ENCODE measurements at regions not wholly inside any gene's neighbourhood (a gene's known extent, or its start where the extent isn't known, plus 50 kb on each side); places are given as distances from the start of the nearest gene placed in this dataset.
"Not testable (repeated sequence)": the region's sequence is repeated elsewhere in the genome, so short reads cannot be mapped to it uniquely, and the experiment has no call there.

GRCh38 chr7:91358303-91358702 lies 94.1 kb downstream of the FZD1 start:
- Mint-ChIP-seq H3K27me3 (ENCODE audit: low read depth) (peaks cover 1% of the 10 kb centered on the region), H3K27ac (ENCODE audit: unreplicated experiment) (no peak overlapping the region), H3K9me3 (ENCODE audit: low read depth) (no peaks in the 10 kb centered on the region), H3K4me3 (ENCODE audit: unreplicated experiment) (no peak overlapping the region), H3K4me1 (ENCODE audit: low read depth) (no peaks in the 10 kb centered on the region), H3K36me3 (ENCODE audit: low read depth) (peaks cover 1% of the 10 kb centered on the region)
- TF ChIP-seq, protein P1, sequence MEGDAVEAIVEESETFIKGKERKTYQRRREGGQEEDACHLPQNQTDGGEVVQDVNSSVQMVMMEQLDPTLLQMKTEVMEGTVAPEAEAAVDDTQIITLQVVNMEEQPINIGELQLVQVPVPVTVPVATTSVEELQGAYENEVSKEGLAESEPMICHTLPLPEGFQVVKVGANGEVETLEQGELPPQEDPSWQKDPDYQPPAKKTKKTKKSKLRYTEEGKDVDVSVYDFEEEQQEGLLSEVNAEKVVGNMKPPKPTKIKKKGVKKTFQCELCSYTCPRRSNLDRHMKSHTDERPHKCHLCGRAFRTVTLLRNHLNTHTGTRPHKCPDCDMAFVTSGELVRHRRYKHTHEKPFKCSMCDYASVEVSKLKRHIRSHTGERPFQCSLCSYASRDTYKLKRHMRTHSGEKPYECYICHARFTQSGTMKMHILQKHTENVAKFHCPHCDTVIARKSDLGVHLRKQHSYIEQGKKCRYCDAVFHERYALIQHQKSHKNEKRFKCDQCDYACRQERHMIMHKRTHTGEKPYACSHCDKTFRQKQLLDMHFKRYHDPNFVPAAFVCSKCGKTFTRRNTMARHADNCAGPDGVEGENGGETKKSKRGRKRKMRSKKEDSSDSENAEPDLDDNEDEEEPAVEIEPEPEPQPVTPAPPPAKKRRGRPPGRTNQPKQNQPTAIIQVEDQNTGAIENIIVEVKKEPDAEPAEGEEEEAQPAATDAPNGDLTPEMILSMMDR (IDR thresholded peaks at IDR 0.05), result no peak
- DNase-seq (ENCODE audit: low spot score), result no peak

GRCh38 chr7:91365097-91365496 lies 100.9 kb downstream of the FZD1 start:
- H3K36me3 Mint-ChIP-seq (ENCODE audit: low read depth); DNase-seq (ENCODE audit: low spot score); H3K4me1 Mint-ChIP-seq (ENCODE audit: low read depth); H3K27me3 Mint-ChIP-seq (ENCODE audit: low read depth); H3K9me3 Mint-ChIP-seq (ENCODE audit: low read depth); H3K27ac Mint-ChIP-seq (ENCODE audit: unreplicated experiment); H3K4me3 Mint-ChIP-seq (ENCODE audit: unreplicated experiment): not testable (repeated sequence)

- Mint-ChIP-seq H3K27me3 (ENCODE audit: low read depth) (peaks cover 8% of the 10 kb centered on the region), H3K36me3 (ENCODE audit: low read depth) (peaks cover under 1% of the 10 kb centered on the region), H3K4me3 (ENCODE audit: unreplicated experiment) (no peak overlapping the region), H3K27ac (ENCODE audit: unreplicated experiment) (no peak overlapping the region), H3K4me1 (ENCODE audit: low read depth) (no peaks in the 10 kb centered on the region), H3K9me3 (ENCODE audit: low read depth) (no peaks in the 10 kb centered on the region)
- TF ChIP-seq, protein P1 (IDR thresholded peaks at IDR 0.05), result no peak
- no peak for DNase-seq (ENCODE audit: low spot score)
Measured at GRCh38 chr7:91366091-91366490, 101.9 kb downstream of the FZD1 start.

DNA sequence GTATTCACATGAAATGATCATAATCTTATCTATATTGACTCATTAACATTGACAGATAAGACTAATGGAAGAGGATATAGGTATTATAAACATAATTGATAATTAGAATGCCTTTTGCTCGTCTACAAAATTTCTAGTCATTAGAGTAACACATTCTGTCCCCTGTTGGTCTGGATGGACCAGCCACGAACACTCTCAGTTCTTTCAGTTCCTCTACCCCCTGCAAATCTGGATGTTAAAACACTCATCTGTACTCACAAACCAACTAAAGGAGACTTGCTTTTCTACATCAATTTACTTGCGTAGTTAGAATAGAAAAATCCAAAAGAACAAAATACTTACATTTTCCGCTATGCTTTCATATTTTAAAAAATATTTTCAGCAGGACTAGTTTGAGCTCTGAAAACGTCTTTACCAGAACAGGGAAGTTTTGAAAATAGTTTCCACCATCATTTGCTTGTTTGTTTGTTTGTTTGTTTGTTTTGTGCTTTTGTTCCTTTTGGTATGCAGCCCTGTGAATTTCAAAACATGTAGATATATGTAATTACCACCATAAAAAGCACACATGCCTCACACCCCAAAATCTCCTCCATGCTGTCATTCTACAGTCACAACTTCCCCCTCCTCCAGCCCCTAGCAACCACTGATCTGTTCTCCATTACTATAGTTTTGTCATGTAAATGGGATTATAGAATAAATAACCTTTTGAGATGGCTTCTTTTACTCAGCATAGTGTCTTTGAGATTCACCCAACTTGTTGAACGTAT lies 103.8 kb downstream of the FZD1 start:
- H3K27me3 Mint-ChIP-seq (ENCODE audit: low read depth), result peaks cover 9% of the 10 kb centered on the region
- H3K4me3 Mint-ChIP-seq (ENCODE audit: unreplicated experiment), result no peak overlapping the region
- no peaks in the 10 kb centered on the region for H3K9me3 Mint-ChIP-seq (ENCODE audit: low read depth)

DNA sequence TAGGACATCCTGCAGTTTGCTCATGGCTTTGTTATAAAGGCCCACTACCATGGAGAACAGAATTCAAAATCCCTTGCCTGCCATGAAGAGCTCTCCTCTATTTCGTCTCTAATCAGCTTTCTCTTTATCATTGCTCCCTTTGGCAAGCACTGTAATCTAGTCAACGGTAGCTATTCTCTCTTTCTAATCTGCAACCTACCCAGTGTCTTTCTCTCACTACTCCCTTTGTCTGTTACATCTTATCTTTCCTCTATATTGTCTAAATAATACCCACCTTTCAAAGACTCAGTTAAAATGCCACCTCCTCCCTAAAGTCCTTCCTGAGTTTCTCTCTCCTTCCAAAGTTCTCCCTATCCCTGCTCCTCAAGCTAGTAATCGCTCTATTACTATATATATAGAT lies 108.1 kb downstream of the FZD1 start:
- Mint-ChIP-seq H3K27me3 (ENCODE audit: low read depth) (peaks cover 8% of the 10 kb centered on the region), H3K4me1 (ENCODE audit: low read depth) (peaks cover 5% of the 10 kb centered on the region), H3K9me3 (ENCODE audit: low read depth) (no peaks in the 10 kb centered on the region), H3K27ac (ENCODE audit: unreplicated experiment) (no peak overlapping the region), H3K4me3 (ENCODE audit: unreplicated experiment) (no peak overlapping the region), H3K36me3 (ENCODE audit: low read depth) (no peaks in the 10 kb centered on the region)
- no peak for DNase-seq (ENCODE audit: low spot score)
- TF ChIP-seq, protein P1 (IDR thresholded peaks at IDR 0.05), result no peak

More for the DNA sequence above, 103.8 kb downstream of the FZD1 start:
- TF ChIP-seq, protein P1 (IDR thresholded peaks at IDR 0.05), result no peak
- Mint-ChIP-seq H3K4me1 (ENCODE audit: low read depth) (peaks cover 1% of the 10 kb centered on the region), H3K27ac (ENCODE audit: unreplicated experiment) (no peak overlapping the region), H3K36me3 (ENCODE audit: low read depth) (no peaks in the 10 kb centered on the region)
- no peak for DNase-seq (ENCODE audit: low spot score)

Measured in chondrocyte (in vitro differentiated cells).